ENCODE measurements at regions not wholly inside any gene's neighbourhood (a gene's known extent, or its start where the extent isn't known, plus 50 kb on each side); places are given as distances from the start of the nearest gene placed in this dataset.

DNA sequence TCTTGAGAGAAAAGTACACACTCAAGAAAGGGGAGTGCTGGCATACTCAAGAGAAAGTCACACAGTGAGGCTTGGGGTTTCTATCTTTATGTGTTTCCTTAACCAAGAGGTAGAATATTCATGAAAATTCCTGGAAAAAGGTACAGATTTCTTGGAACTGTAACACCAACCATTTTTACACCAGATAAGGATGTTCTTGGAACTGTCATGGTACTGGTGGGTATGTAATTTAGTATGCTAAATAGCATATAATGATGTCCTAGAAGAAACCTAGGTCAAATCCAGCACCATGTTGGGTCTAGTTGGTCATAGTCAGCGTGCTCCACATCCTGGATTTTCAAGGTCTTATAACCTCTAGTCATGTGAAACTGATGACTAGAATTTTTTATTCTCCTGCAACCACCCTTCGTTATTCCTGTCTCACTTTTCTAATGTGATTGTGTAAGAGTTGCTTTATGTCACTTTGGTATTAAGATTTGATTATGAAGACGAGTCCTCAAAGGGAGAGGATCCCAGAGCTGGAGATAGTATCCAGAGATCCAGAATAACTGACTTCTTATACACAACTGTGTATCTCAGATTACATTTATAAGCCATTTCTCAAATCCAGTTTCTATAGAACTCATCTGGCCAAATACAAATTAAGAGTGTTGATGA, 510.1 kb downstream of the TMTC2 start:
- TF ChIP-seq CTCF (IDR thresholded peaks at IDR 0.05) = no peak
- no peak for TF ChIP-seq POLR2A (IDR thresholded peaks at IDR 0.05)
